Thoracic aorta (tissue), 2 donors: ENCODE measurements at regions not wholly inside any gene's neighbourhood (a gene's known extent, or its start where the extent isn't known, plus 50 kb on each side); places are given as distances from the start of the nearest gene placed in this dataset.
"Not testable (repeated sequence)": the region's sequence is repeated elsewhere in the genome, so short reads cannot be mapped to it uniquely, and the experiment has no call there.

Experiments
- ATAC-seq: fragments of 150-250 bp; one replicate; pipeline ENCODE4 v1.8.0; 2017; ENCODE audit warnings: low read depth; ENCODE audit not compliant: insufficient number of reproducible peaks, low FRiP score
- DNase-seq: peaks from one replicate; pipeline ENCODE4 v3.0.0-alpha.2; 2020; ENCODE audit warnings: low spot score
- H3K27ac ChIP-seq, 2 donors: fragments of 200-600 bp; sonication (generic); 1 replicate in 1 of 2; 2 replicates in 1 of 2; pipeline ENCODE4 v1.5.1; 2016; ENCODE audit warnings: mild to moderate bottlenecking in 2 of 2, moderate library complexity in 2 of 2
- H3K27me3 ChIP-seq: fragments of 200-600 bp; sonication (generic); replicated peaks from 2 replicates; pipeline ENCODE4 v1.6.0; 2016; ENCODE audit warnings: mild to moderate bottlenecking; ENCODE audit not compliant: insufficient read depth
- H3K36me3 ChIP-seq: fragments of 200-600 bp; sonication (generic); one replicate; pipeline ENCODE4 v1.5.1; 2016
- H3K4me1 ChIP-seq, 2 donors: fragments of 200-600 bp; sonication (generic); 1 replicate in 1 of 2; 2 replicates in 1 of 2; pipeline versions ENCODE4 v1.5.1 to v1.6.0; 2016; ENCODE audit warnings: low read depth in 2 of 2, mild to moderate bottlenecking in 1 of 2; ENCODE audit not compliant: control insufficient read depth in 1 of 2
- H3K4me3 ChIP-seq: fragments of 200-600 bp; sonication (generic); 2 replicates; pipeline ENCODE4 v1.5.1; 2016; ENCODE audit warnings: mild to moderate bottlenecking
- H3K9me3 ChIP-seq: fragments of 200-600 bp; sonication (generic); 2 replicates; pipeline ENCODE4 v1.5.1; 2016
- TF ChIP-seq, protein P1 (sequence below): fragments of 200-600 bp; sonication (generic); IDR thresholded peaks from one replicate; pipeline ENCODE4 v1.5.1; 2019; ENCODE audit warnings: antibody characterized with exemption

DNA sequence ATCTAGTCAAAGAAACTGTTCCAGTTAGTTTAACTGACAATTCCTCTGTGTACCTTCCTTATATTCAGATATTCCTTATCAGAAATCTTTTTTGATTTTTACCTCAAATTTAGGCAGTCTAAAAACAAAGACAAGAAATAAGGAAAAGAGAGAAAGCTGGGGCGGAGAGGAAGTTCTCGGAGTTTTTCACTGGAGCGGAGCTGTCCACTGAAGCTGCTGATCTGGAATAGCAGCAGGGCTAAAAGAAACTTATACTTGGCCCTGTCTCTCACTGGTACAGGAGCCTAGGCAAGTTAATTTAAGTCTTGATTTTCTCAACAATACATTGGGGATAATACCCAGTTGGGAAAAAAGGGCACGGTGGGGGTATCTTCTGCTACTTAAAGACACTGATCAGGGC is 59.2 kb upstream of the CYP2D6 start:
- ATAC-seq: no peak
- no peaks in the 10 kb centered on the region for H3K36me3 ChIP-seq
- no peaks in the 10 kb centered on the region for H3K9me3 ChIP-seq
- H3K4me1 ChIP-seq: peaks cover 2 to 4% of the 10 kb centered on the region in 2 donors
- no peak overlapping the region for H3K27ac ChIP-seq
- H3K4me3 ChIP-seq: no peak overlapping the region
- TF ChIP-seq, protein P1, sequence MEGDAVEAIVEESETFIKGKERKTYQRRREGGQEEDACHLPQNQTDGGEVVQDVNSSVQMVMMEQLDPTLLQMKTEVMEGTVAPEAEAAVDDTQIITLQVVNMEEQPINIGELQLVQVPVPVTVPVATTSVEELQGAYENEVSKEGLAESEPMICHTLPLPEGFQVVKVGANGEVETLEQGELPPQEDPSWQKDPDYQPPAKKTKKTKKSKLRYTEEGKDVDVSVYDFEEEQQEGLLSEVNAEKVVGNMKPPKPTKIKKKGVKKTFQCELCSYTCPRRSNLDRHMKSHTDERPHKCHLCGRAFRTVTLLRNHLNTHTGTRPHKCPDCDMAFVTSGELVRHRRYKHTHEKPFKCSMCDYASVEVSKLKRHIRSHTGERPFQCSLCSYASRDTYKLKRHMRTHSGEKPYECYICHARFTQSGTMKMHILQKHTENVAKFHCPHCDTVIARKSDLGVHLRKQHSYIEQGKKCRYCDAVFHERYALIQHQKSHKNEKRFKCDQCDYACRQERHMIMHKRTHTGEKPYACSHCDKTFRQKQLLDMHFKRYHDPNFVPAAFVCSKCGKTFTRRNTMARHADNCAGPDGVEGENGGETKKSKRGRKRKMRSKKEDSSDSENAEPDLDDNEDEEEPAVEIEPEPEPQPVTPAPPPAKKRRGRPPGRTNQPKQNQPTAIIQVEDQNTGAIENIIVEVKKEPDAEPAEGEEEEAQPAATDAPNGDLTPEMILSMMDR: no peak
- no peak for DNase-seq
- no peaks in the 10 kb centered on the region for H3K27me3 ChIP-seq

DNA sequence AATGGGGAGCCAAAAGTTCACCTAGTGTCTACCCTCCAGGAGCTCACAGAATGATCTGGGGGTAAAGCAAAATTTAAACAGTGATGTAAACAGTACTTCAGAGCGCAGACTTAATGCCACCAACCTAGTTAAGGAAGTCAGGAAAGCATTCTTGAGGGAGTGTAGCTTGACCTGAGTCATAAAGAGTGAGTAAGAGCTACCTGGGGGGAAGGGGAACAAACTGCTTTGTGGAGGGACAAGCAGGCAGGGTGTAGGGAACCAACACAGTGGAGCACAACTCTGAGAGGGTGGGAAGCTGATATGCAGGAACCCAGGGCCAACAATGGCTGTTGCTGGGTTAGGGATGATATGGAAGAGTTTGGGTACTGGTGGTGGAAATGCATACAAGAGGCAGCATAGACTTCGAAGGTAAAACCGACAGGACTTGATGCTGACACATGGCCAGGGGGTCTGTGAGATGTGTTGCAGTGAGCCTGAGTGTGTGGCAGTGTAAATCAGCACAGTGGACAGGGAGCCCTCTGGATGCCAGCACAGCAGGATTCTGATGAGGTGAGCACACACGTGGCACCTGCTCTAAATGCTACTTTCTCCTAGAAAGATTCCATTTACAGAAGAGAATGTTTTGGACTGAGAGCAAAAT is 58.3 kb upstream of the CYP2D6 start:
- H3K9me3 ChIP-seq: no peaks in the 10 kb centered on the region
- no peaks in the 10 kb centered on the region for H3K36me3 ChIP-seq
- no peak for ATAC-seq
- H3K27me3 ChIP-seq: no peaks in the 10 kb centered on the region
- DNase-seq: no peak
- TF ChIP-seq, protein P1: no peak
- no peak overlapping the region for H3K4me3 ChIP-seq
- H3K27ac ChIP-seq: no peak overlapping the region
- peaks cover 2 to 4% of the 10 kb centered on the region in 2 donors for H3K4me1 ChIP-seq

DNA sequence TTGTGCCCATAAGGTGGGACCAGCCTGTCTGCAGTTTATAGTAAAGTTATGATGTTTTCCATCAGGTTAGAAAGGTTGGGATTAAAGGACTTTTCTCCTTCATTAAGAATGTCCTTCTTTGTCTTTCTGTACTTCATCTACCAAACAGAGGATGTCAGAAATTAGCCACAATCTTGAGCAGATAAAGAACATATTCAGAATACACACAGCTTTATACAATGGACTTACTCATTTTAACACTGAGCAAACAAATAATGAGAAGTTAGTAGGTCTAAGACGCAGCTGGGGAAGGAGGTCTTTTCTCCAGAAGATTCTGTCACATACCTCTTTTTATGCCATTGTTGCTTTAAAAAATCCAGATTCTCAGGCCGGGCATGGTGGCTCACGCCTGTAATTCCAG is 57.0 kb upstream of the CYP2D6 start:
- ATAC-seq (no peak), DNase-seq (no peak)
- TF ChIP-seq, protein P1: no peak
- H3K27ac ChIP-seq: no peak overlapping the region
- no peaks in the 10 kb centered on the region for H3K9me3 ChIP-seq
- no peaks in the 10 kb centered on the region for H3K27me3 ChIP-seq
- H3K36me3 ChIP-seq: no peaks in the 10 kb centered on the region
- H3K4me1 ChIP-seq: peaks cover 0 to 4% of the 10 kb centered on the region in 2 donors
- H3K4me3 ChIP-seq: no peak overlapping the region

DNA sequence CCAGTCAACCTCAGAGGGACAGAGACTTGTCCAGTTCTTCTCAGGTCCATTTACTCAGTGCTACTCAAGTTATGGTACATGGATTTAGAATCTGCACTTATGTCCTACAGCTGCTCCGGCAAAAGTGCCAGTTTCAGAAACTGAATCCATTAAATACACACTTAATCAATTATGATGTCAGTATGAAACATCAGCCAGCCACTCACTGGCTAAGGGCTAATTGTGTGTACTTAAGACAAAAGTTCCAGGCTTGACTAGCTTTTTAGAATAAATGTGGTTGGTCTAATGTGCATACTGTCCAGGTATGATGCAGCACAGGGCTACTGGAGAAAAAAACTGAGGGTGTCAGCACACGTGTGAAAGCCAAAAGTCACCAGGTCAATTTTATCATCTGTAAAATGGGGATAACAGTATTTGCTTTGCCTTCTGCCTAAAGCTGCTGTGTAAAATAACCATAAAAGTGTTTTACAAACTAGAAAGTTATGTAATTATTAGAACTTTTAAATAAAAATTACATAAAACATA is 55.4 kb upstream of the CYP2D6 start:
- H3K27ac ChIP-seq: no peak overlapping the region
- no peaks in the 10 kb centered on the region for H3K9me3 ChIP-seq
- no peak overlapping the region for H3K4me3 ChIP-seq
- TF ChIP-seq, protein P1: no peak
- no peak for ATAC-seq
- DNase-seq: no peak
- H3K36me3 ChIP-seq: no peaks in the 10 kb centered on the region
- no peaks in the 10 kb centered on the region for H3K27me3 ChIP-seq
- peaks cover under 1 to 2% of the 10 kb centered on the region in 2 donors for H3K4me1 ChIP-seq

DNA sequence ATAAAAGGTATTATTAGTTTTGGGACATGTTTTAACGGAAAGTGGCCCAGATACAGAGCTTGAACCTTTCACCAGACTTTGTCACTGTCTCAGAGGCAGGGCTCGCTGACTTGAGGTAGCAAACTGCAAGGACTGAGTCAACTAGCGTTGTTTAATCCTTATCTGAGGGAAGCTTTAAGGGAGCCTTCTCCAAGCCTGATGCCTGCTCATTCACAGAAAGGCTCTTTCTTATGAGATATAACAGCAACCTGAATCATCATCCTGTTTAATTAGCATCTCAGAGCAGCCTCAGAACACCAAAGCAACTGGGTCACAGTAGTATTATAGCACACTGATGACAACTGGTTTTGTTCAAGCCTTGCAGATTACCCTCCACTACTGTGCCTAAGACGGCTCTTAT is 54.2 kb upstream of the CYP2D6 start:
- no peak overlapping the region for H3K4me3 ChIP-seq
- H3K4me1 ChIP-seq: peaks cover 3 to 13% of the 10 kb centered on the region in 2 donors
- H3K36me3 ChIP-seq: no peaks in the 10 kb centered on the region
- TF ChIP-seq, protein P1: no peak
- H3K27me3 ChIP-seq: no peaks in the 10 kb centered on the region
- H3K27ac ChIP-seq: no peak overlapping the region
- ATAC-seq (no peak), DNase-seq (no peak)
- H3K9me3 ChIP-seq: no peaks in the 10 kb centered on the region

DNA sequence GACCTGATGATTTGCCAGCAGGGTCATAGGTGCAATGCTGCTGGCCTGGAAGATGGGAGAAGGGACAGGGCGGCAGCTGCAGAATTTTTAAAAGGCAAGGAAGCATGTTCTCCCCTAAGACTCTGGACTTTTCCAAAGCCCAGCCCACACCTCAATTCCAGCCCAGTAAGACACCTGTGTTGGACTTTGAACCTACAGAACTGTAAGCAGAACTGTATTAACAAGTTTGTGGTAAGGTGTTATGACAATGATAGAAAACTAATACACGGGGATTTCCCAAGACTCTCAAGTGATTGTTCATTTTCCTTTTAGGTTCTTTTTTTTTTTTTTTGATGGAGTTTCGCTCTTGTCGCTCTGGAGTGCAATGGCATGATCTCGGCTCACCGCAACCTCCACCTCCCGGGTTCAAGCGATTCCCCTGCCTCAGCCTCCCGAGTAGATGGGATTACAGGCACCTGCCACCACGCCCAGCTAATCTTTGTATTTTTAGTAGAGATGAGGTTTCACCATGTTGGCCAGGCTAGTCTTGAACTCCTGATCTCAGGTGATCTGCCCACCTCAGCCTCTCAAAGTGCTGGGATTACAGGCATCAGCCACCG is 53.0 kb upstream of the CYP2D6 start:
- H3K36me3 ChIP-seq, H3K4me3 ChIP-seq, H3K9me3 ChIP-seq, ATAC-seq, H3K27me3 ChIP-seq, DNase-seq, H3K27ac ChIP-seq: not testable (repeated sequence)
- H3K4me1 ChIP-seq: peaks cover 3 to 17% of the 10 kb centered on the region in 2 donors
